Astrocyte of the spinal cord (primary cell): ENCODE measurements at regions not wholly inside any gene's neighbourhood (a gene's known extent, or its start where the extent isn't known, plus 50 kb on each side); places are given as distances from the start of the nearest gene placed in this dataset.

Experiments
- DNase-seq: peaks from one replicate; pipeline ENCODE4 v3.0.0; 2011; ENCODE audit warnings: low read depth, low spot score
- H3K4me3 ChIP-seq: 2 replicates; pipeline ENCODE4 v1.5.1; 2011; ENCODE audit warnings: low read depth, mild to moderate bottlenecking, low read length, moderate library complexity
- CTCF ChIP-seq: IDR thresholded peaks from 2 replicates; pipeline ENCODE4 v1.5.1; 2012; ENCODE audit warnings: low read depth, mild to moderate bottlenecking, low read length, inconsistent platforms
- in situ Hi-C: cut with HindIII; loops from 2 replicates; pipeline ENCODE4 v1.10.0; 2017; ENCODE audit warnings: low sequenced_read_pairs

- no peak for DNase-seq
- in situ Hi-C loops = no loop called here
- TF ChIP-seq CTCF = no peak
- H3K4me3 ChIP-seq = no peak overlapping the region
Observed at GRCh38 chr9:135239100-135239768, 151.8 kb downstream of the OLFM1 start.

- TF ChIP-seq CTCF = no peak
- no peak for DNase-seq
- in situ Hi-C loops = no loop called here
- no peak overlapping the region for H3K4me3 ChIP-seq
Observed at GRCh38 chr9:135239769-135240141, 152.3 kb downstream of the OLFM1 start.

GRCh38 chr9:135240222-135240621 lies 152.8 kb downstream of the OLFM1 start:
- no peak for TF ChIP-seq CTCF
- in situ Hi-C loops = no loop called here
- DNase-seq = no peak
- H3K4me3 ChIP-seq = no peak overlapping the region

- no peak for TF ChIP-seq CTCF
Observed at GRCh38 chr9:135240871-135241311, 153.4 kb downstream of the OLFM1 start.

GRCh38 chr9:135241381-135242048 lies 154.0 kb downstream of the OLFM1 start:
- TF ChIP-seq CTCF = no peak
- H3K4me3 ChIP-seq = no peak overlapping the region
- no peak for DNase-seq
- in situ Hi-C loops = no loop called here

More at GRCh38 chr9:135240871-135241311, 153.4 kb downstream of the OLFM1 start:
- no peak overlapping the region for H3K4me3 ChIP-seq
- in situ Hi-C loops = no loop called here
- DNase-seq = no peak

- in situ Hi-C loops = no loop called here
- H3K4me3 ChIP-seq = no peak overlapping the region
- TF ChIP-seq CTCF = no peak
- DNase-seq = no peak
Observed at GRCh38 chr9:135242049-135242396, 154.6 kb downstream of the OLFM1 start.
